SK-N-SH treated with all-trans-retinoic acid at 6 μM for 48 hours (cell line): ENCODE measurements at regions not wholly inside any gene's neighbourhood (a gene's known extent, or its start where the extent isn't known, plus 50 kb on each side); places are given as distances from the start of the nearest gene placed in this dataset.
"Not testable (repeated sequence)": the region's sequence is repeated elsewhere in the genome, so short reads cannot be mapped to it uniquely, and the experiment has no call there.

ENCODE experiments used
- ATAC-seq: fragments of 200-7000 bp; cut with Tn5 transposase; 3 replicates; pipeline ENCODE4 v1.9.1; 2020; ENCODE audit warnings: mild to moderate bottlenecking, moderate library complexity
- ARNTL ChIP-seq: fragments of 450-650 bp; formaldehyde crosslinking; IDR thresholded peaks from 2 replicates; pipeline ENCODE4 v1.5.0; 2020; ENCODE audit warnings: low read depth, mild to moderate bottlenecking, moderate library complexity, borderline replicate concordance
- BACH2 ChIP-seq: fragments of 250-450 bp; sonication (Bioruptor Pico); IDR thresholded peaks from 2 replicates; pipeline ENCODE4 v1.9.0; 2021; ENCODE audit warnings: mild to moderate bottlenecking, borderline replicate concordance
- CSDC2 ChIP-seq: fragments of 250-450 bp; sonication (Bioruptor Pico); IDR thresholded peaks from 2 replicates; pipeline ENCODE4 v1.5.0; 2020; ENCODE audit warnings: mild to moderate bottlenecking, moderate library complexity
- ESRRG ChIP-seq: fragments of 250-450 bp; sonication (Bioruptor Pico); IDR thresholded peaks from 2 replicates; pipeline ENCODE4 v1.6.1; 2021; ENCODE audit warnings: mild to moderate bottlenecking
- GLIS3 ChIP-seq: fragments of 250-450 bp; sonication (Bioruptor Pico); IDR thresholded peaks from 2 replicates; pipeline ENCODE4 v1.5.0; 2020; ENCODE audit warnings: mild to moderate bottlenecking, moderate library complexity
- RARB ChIP-seq: fragments of 250-450 bp; sonication (Bioruptor Pico); IDR thresholded peaks from 2 replicates; pipeline ENCODE4 v1.8.0; 2021; ENCODE audit warnings: mild to moderate bottlenecking, moderate library complexity
- SNAI2 ChIP-seq: fragments of 250-450 bp; sonication (Bioruptor Pico); IDR thresholded peaks from 2 replicates; pipeline ENCODE4 v1.5.0; 2020; ENCODE audit warnings: mild to moderate bottlenecking, moderate library complexity
- TOX ChIP-seq: fragments of 250-450 bp; sonication (Bioruptor Pico); IDR thresholded peaks from 2 replicates; pipeline ENCODE4 v1.8.0; 2021; ENCODE audit warnings: mild to moderate bottlenecking, moderate library complexity, borderline replicate concordance
- ZC3H10 ChIP-seq: fragments of 250-450 bp; sonication (Bioruptor Pico); IDR thresholded peaks from 2 replicates; pipeline ENCODE4 v1.5.1; 2021; ENCODE audit warnings: mild to moderate bottlenecking, moderate library complexity
- ZFP3 ChIP-seq: fragments of 250-450 bp; sonication (Bioruptor Pico); IDR thresholded peaks from 2 replicates; pipeline ENCODE4 v1.5.0; 2020; ENCODE audit warnings: mild to moderate bottlenecking, moderate library complexity
- ZNF565 ChIP-seq: fragments of 450-650 bp; formaldehyde crosslinking; conservative IDR thresholded peaks from 2 replicates; pipeline ENCODE4 v1.5.0; 2020; ENCODE audit warnings: low read depth, mild to moderate bottlenecking, moderate library complexity
- ZNF70 ChIP-seq: fragments of 450-650 bp; formaldehyde crosslinking; IDR thresholded peaks from 2 replicates; pipeline ENCODE4 v1.5.0; 2020; ENCODE audit warnings: mild to moderate bottlenecking, moderate library complexity
- ZNF8 ChIP-seq: fragments of 450-650 bp; formaldehyde crosslinking; IDR thresholded peaks from 2 replicates; pipeline ENCODE4 v1.5.0; 2020; ENCODE audit warnings: mild to moderate bottlenecking, moderate library complexity
- TF ChIP-seq, protein P1 (sequence below): fragments of 250-450 bp; sonication (Bioruptor Pico); IDR thresholded peaks from 2 replicates; pipeline ENCODE4 v1.8.0; 2020; ENCODE audit warnings: mild to moderate bottlenecking, moderate library complexity, borderline replicate concordance
- TF ChIP-seq, protein P2 (sequence below): fragments of 250-450 bp; sonication (Bioruptor Pico); IDR thresholded peaks from 2 replicates; pipeline ENCODE4 v1.5.1; 2021; ENCODE audit warnings: mild to moderate bottlenecking, moderate library complexity
- TF ChIP-seq, protein P3 (sequence below): fragments of 250-450 bp; sonication (Bioruptor Pico); IDR thresholded peaks from 2 replicates; pipeline ENCODE4 v1.5.0; 2020; ENCODE audit warnings: mild to moderate bottlenecking, moderate library complexity
- TF ChIP-seq, protein P4 (sequence below): fragments of 250-450 bp; sonication (Bioruptor Pico); IDR thresholded peaks from 2 replicates; pipeline ENCODE4 v1.5.1; 2020; ENCODE audit warnings: low read depth, mild to moderate bottlenecking, moderate library complexity
- TF ChIP-seq, protein P5 (sequence below): fragments of 250-450 bp; sonication (Bioruptor Pico); IDR thresholded peaks from 2 replicates; pipeline ENCODE4 v1.8.0; 2021; ENCODE audit warnings: low read depth, mild to moderate bottlenecking, moderate library complexity, borderline replicate concordance

DNA sequence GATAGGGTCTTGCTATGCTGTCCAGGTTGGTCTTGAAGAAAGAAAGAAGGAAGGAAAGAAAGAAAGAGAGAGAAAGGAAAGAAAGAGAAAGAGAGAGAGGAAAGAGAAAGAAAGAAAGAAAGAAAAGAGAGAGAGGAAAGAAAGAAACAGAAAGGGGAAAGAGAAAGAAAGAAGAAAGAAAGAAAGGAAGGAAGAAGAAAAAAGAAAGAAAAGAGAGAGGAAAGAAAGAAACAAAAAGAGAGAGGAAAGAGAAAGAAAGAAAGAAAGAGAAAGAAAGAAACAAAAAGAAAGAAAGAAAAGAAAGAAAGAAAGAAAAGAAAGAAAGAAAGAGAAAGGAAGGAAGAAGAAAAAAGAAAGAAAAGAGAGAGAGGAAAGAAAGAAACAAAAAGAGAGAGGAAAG lies 95.8 kb upstream of the SHOX start:
- no peak for ATAC-seq
- no peak for TF ChIP-seq ZFP3 (CRISPR knock-in tag)
- no peak for TF ChIP-seq ZC3H10 (CRISPR knock-in tag)
- no peak for TF ChIP-seq ESRRG (CRISPR knock-in tag)
- TF ChIP-seq, protein P1, sequence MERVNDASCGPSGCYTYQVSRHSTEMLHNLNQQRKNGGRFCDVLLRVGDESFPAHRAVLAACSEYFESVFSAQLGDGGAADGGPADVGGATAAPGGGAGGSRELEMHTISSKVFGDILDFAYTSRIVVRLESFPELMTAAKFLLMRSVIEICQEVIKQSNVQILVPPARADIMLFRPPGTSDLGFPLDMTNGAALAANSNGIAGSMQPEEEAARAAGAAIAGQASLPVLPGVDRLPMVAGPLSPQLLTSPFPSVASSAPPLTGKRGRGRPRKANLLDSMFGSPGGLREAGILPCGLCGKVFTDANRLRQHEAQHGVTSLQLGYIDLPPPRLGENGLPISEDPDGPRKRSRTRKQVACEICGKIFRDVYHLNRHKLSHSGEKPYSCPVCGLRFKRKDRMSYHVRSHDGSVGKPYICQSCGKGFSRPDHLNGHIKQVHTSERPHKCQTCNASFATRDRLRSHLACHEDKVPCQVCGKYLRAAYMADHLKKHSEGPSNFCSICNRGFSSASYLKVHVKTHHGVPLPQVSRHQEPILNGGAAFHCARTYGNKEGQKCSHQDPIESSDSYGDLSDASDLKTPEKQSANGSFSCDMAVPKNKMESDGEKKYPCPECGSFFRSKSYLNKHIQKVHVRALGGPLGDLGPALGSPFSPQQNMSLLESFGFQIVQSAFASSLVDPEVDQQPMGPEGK (CRISPR knock-in tag): no peak
- TF ChIP-seq, protein P2, sequence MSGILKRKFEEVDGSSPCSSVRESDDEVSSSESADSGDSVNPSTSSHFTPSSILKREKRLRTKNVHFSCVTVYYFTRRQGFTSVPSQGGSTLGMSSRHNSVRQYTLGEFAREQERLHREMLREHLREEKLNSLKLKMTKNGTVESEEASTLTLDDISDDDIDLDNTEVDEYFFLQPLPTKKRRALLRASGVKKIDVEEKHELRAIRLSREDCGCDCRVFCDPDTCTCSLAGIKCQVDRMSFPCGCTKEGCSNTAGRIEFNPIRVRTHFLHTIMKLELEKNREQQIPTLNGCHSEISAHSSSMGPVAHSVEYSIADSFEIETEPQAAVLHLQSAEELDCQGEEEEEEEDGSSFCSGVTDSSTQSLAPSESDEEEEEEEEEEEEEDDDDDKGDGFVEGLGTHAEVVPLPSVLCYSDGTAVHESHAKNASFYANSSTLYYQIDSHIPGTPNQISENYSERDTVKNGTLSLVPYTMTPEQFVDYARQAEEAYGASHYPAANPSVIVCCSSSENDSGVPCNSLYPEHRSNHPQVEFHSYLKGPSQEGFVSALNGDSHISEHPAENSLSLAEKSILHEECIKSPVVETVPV (CRISPR knock-in tag): no peak
- TF ChIP-seq ARNTL (CRISPR knock-in tag): no peak
- TF ChIP-seq SNAI2 (CRISPR knock-in tag): no peak
- no peak for TF ChIP-seq ZNF70 (CRISPR knock-in tag)
- TF ChIP-seq TOX (CRISPR knock-in tag): no peak
- TF ChIP-seq RARB (CRISPR knock-in tag): no peak
- TF ChIP-seq, protein P3, sequence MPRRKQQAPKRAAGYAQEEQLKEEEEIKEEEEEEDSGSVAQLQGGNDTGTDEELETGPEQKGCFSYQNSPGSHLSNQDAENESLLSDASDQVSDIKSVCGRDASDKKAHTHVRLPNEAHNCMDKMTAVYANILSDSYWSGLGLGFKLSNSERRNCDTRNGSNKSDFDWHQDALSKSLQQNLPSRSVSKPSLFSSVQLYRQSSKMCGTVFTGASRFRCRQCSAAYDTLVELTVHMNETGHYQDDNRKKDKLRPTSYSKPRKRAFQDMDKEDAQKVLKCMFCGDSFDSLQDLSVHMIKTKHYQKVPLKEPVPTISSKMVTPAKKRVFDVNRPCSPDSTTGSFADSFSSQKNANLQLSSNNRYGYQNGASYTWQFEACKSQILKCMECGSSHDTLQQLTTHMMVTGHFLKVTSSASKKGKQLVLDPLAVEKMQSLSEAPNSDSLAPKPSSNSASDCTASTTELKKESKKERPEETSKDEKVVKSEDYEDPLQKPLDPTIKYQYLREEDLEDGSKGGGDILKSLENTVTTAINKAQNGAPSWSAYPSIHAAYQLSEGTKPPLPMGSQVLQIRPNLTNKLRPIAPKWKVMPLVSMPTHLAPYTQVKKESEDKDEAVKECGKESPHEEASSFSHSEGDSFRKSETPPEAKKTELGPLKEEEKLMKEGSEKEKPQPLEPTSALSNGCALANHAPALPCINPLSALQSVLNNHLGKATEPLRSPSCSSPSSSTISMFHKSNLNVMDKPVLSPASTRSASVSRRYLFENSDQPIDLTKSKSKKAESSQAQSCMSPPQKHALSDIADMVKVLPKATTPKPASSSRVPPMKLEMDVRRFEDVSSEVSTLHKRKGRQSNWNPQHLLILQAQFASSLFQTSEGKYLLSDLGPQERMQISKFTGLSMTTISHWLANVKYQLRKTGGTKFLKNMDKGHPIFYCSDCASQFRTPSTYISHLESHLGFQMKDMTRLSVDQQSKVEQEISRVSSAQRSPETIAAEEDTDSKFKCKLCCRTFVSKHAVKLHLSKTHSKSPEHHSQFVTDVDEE: no peak
- TF ChIP-seq, protein P4, sequence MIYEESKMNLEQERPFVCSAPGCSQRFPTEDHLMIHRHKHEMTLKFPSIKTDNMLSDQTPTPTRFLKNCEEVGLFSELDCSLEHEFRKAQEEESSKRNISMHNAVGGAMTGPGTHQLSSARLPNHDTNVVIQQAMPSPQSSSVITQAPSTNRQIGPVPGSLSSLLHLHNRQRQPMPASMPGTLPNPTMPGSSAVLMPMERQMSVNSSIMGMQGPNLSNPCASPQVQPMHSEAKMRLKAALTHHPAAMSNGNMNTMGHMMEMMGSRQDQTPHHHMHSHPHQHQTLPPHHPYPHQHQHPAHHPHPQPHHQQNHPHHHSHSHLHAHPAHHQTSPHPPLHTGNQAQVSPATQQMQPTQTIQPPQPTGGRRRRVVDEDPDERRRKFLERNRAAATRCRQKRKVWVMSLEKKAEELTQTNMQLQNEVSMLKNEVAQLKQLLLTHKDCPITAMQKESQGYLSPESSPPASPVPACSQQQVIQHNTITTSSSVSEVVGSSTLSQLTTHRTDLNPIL (CRISPR knock-in tag): no peak

DNA sequence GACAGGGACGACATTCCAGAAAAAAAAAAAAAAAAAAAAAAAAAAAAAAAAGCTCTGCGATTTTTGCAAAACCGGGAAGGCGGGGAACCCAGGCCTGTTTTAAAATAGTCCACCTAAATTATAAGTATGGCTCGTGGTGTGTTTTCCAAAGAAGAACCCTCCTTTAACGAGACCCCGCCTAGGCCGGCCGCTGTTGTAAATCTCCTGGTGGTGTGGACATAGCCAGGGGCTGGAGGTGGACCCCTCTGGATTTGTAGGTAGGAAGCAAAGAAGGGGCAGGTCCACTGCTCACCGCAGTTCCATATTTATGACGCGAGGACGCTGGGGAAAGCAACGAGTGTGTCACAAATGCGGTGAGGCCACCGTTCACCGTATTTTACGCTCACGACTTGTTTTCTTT lies 94.0 kb upstream of the SHOX start:
- TF ChIP-seq GLIS3 (CRISPR knock-in tag): no peak
- TF ChIP-seq ZNF70 (CRISPR knock-in tag): no peak
- TF ChIP-seq ZNF8 (CRISPR knock-in tag): no peak
- TF ChIP-seq, all 23 proteins: peak for 0
- no peak for ATAC-seq

DNA sequence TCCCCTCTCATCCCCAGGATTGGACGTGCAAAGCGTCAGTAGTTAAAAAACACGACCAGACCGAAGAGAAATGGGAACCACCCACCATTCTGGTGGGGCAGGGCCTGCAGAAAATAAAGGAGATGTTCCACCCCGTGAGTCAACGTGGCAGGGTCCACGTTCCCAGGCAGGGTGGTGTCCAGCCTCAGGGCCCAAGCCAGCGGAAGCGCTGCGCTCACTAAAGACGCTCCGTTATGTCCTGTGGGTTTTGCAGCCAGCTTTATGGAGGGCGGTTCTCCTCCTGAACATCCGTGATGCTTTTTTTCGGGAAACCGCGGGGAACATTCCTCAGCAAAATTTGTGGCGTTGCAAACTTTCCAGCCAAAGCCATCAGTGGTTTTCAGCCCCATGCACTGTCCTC lies 93.4 kb upstream of the SHOX start:
- no peak for TF ChIP-seq ZNF565
- TF ChIP-seq, protein P2 (CRISPR knock-in tag): no peak
- TF ChIP-seq, all 23 proteins: peak for 0
- ATAC-seq: no peak

DNA sequence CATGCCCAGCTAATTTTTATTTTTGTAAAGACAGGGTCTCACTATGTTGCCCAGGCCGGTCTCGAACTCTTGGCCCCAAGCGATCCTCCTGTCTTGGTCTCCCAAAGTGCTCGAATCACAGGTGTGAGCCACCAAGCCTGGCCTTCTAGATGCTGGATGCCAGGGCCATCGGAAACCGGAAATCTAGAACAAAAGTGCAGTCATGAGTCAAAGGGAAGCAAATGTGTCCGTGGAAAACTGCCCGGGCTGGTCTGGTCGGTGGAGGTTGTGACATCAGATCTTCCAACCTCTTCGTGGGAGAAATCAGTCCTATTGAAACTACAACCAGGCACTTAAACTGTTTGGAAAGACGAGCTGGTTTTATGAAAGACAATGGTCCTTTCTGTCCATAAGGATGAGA lies 92.3 kb upstream of the SHOX start:
- ATAC-seq: no peak
- TF ChIP-seq, protein P1 (CRISPR knock-in tag): no peak
- TF ChIP-seq, protein P4 (CRISPR knock-in tag): no peak
- TF ChIP-seq ESRRG (CRISPR knock-in tag): no peak
- TF ChIP-seq CSDC2: no peak
- TF ChIP-seq BACH2 (CRISPR knock-in tag): no peak
- TF ChIP-seq ZNF565: no peak
- no peak for TF ChIP-seq RARB (CRISPR knock-in tag)
- no peak for TF ChIP-seq ZNF70 (CRISPR knock-in tag)
- TF ChIP-seq, protein P5, sequence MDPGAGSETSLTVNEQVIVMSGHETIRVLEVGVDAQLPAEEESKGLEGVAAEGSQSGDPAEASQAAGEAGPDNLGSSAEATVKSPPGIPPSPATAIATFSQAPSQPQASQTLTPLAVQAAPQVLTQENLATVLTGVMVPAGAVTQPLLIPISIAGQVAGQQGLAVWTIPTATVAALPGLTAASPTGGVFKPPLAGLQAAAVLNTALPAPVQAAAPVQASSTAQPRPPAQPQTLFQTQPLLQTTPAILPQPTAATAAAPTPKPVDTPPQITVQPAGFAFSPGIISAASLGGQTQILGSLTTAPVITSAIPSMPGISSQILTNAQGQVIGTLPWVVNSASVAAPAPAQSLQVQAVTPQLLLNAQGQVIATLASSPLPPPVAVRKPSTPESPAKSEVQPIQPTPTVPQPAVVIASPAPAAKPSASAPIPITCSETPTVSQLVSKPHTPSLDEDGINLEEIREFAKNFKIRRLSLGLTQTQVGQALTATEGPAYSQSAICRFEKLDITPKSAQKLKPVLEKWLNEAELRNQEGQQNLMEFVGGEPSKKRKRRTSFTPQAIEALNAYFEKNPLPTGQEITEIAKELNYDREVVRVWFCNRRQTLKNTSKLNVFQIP (CRISPR knock-in tag): no peak
- TF ChIP-seq TOX (CRISPR knock-in tag): no peak

DNA sequence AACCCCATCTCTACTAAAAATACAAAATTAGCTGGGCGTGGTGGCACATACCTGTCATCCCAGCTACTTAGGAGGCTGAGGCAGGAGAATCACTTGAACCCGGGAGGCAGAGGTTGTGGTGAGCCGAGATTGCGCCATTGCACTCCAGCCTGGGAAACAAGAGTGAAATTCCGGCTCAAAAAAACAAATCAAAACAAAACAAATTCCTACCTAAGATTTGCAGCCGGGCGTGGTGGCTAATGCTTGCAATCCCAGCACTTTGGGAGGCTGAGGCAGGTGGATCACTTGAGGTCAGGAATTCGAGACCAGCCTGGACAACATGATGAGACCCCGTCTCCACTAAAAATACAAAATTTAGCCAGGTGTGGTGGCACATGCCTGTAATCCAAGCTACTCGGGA lies 89.6 kb upstream of the SHOX start:
- not testable (repeated sequence) for ATAC-seq
